C4-2B (cell line): ENCODE measurements at regions not wholly inside any gene's neighbourhood (a gene's known extent, or its start where the extent isn't known, plus 50 kb on each side); places are given as distances from the start of the nearest gene placed in this dataset.

Experiments used
- H3K27ac ChIP-seq: fragments of 450-650 bp; 2 replicates; pipeline ENCODE4 v1.5.1; 2017
- ZFX ChIP-seq: fragments of 450-650 bp; IDR thresholded peaks from 2 replicates; pipeline ENCODE4 v1.6.1; 2017
- TF ChIP-seq, protein P1 (sequence below): fragments of 450-650 bp; conservative IDR thresholded peaks from 2 replicates; pipeline ENCODE4 v1.5.1; 2017; ENCODE audit warnings: mild to moderate bottlenecking

DNA sequence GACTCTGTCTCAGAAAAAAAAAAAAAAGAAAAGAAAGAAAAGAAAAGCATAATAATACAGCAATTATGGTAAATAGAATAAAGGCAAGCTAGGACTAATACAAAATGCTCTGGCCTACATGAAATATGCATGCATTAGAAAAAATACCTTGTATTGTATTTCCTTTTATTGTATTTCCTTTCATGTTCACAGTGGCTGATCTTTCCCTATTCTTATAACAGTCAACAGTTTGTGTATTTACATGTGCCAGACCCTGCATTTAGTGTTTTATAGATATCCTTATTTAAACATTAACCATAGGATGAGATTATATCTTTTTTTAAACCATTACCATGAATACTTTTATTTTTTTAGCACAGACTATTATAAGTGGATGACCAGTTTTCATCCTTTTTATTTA, 56.3 kb upstream of the ARL15 start:
- TF ChIP-seq, protein P1, sequence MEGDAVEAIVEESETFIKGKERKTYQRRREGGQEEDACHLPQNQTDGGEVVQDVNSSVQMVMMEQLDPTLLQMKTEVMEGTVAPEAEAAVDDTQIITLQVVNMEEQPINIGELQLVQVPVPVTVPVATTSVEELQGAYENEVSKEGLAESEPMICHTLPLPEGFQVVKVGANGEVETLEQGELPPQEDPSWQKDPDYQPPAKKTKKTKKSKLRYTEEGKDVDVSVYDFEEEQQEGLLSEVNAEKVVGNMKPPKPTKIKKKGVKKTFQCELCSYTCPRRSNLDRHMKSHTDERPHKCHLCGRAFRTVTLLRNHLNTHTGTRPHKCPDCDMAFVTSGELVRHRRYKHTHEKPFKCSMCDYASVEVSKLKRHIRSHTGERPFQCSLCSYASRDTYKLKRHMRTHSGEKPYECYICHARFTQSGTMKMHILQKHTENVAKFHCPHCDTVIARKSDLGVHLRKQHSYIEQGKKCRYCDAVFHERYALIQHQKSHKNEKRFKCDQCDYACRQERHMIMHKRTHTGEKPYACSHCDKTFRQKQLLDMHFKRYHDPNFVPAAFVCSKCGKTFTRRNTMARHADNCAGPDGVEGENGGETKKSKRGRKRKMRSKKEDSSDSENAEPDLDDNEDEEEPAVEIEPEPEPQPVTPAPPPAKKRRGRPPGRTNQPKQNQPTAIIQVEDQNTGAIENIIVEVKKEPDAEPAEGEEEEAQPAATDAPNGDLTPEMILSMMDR: no peak
- no peak for TF ChIP-seq ZFX
- H3K27ac ChIP-seq: no peak overlapping the region

DNA sequence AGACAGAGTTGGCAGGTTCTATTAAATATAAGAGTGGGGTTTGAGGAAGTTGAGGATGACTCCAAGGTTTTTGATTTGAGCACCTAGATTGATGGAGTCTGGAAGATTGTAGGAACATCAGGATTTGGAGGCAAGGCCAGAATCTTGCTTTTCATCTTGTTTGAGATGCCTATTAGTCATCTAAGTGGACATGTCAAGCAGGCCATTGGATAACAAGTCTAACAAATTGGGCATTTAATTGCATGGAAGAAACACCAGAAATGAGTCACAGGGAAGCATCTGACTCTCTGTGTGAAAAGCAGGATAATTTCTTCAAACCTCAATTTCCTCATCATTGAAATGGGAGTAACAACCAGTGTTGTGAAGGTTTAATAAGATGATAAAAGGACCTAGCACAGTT, 53.3 kb upstream of the ARL15 start:
- H3K27ac ChIP-seq: no peak overlapping the region
- TF ChIP-seq, protein P1: no peak
- no peak for TF ChIP-seq ZFX

DNA sequence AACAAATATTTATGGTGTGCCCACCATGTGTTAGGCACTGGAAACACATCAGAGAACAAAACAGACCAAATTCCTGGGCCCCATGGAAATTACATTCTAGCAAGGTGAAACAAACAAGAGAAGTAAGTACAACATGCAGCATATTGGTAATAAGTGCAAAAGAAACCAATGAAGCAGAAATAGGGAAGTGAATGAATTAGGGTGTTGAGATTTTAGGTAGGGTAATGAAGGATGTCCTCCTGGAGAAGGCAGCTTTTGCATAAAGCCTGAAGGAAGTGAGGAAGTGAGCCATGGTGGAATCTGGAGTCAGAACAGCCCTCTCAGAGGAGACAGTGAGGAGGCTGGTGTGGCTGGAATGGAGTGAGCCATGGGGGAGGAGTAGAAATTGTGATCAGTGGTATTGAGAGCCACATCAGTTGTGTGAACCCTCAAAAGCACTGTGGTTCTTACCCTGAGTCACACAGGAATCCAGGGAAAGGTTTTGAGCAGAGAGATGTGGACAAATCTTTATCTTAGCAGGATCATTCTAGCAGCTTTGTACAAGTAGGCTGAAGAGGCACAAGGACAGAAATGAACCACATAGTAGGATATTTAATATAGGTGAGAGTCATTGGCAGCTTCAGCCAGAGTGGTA, 52.7 kb upstream of the ARL15 start:
- H3K27ac ChIP-seq: no peak overlapping the region
- TF ChIP-seq, protein P1: no peak
- no peak for TF ChIP-seq ZFX

DNA sequence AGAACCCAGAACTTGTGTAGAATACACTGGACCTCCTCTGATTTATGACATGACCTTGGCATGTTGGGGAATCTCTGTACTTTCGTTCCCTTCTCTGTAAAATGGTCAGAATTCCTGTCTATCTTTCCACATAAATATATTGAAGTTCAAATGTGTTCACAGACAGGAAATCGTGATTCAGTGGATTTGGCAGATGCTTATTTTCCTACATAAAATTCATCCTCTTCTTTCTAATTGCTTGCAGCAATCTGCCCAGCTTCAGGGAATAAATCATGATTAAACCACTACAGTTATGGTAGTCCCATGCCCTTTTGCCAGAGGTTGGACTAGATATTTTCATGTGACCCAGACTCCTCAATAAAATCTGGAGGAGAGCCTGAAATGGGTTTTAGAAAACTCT, 52.1 kb upstream of the ARL15 start:
- TF ChIP-seq ZFX: no peak
- TF ChIP-seq, protein P1: no peak

DNA sequence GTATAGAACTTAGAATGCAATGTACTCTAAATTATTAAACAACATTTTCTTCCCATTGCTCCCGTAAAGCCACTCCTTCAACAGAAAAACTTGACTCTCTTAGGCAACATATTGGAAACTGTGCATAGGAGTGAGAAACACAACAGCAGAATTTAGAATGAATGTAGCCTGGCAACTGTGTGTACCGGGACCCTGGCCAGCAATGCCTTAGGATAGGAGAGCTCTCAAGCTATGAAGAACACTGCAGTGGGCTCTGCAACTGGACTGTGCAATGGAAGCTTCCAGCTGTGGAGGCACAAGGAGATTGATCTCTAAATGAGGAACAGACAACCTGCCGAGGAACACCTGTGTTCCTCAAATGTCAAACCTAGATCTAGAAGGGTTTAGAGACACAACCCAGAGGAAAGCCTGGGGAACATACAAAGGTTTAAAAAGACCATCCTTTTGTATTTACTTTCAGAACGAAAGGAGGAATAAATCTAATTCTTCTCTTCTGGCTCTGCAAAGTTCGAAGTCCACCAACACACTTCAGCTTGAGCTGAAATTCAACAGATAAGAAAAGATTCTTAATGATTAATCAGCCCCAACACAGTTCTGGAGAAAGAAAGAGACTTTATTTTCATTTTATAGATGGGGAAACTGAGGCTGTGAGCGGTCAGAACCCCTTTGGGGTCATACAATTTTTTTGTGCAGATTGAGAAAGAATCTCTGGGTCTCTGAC, 51.5 kb upstream of the ARL15 start:
- no peak for TF ChIP-seq ZFX
- TF ChIP-seq, protein P1: no peak
- H3K27ac ChIP-seq: no peak overlapping the region

More for the DNA sequence above, 52.1 kb upstream of the ARL15 start:
- no peak overlapping the region for H3K27ac ChIP-seq

DNA sequence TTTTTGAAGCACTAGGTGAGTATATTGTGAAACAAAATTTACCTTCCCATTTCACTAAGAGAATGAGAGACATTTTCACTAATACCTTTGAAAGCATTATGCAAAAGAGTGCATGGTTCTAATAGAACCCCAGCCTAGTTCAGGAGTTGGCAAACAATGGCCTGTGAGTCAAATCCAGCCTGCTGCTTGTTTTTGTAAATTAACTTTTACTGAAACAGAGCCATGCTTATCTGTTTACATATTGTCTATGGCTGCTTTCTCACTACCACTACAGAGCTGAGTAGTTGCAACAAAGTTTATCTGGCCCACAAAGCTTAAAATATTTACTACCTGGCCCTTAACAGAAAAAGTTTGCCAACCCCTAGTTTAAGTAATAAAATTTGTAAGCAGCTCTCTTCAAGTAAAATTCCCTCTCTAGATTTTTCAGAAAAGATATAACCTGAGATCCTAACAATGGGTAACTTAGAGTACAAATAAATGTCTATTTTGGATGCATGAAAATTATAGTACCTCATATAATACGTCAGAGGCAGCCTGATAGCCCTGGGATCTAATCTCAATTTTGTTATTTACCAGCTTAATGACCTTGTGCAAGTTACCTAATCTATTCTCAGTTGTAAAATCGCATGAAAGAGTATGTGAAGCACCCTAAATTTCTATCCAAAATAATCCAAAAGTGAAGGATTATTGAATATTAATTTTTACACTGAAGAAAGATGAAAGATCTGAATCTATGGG, 50.7 kb upstream of the ARL15 start:
- TF ChIP-seq ZFX: no peak
- TF ChIP-seq, protein P1: no peak
- no peak overlapping the region for H3K27ac ChIP-seq
